ENCODE measurements at regions not wholly inside any gene's neighbourhood (a gene's known extent, or its start where the extent isn't known, plus 50 kb on each side); places are given as distances from the start of the nearest gene placed in this dataset.

GRCh38 chr12:125208942-125209341 lies 143.7 kb downstream of the AACS start:
- in situ Hi-C loops (cut with MboI; ENCODE audit: low pct_unique_long_range_greater_than_20kb, low sequenced_read_pairs, unreplicated experiment): no loop called here
- TF ChIP-seq CTCF (IDR thresholded peaks at IDR 0.05; ENCODE audit: extremely low read depth, insufficient read depth, missing control alignments): no peak
- no peak for DNase-seq (ENCODE audit: low spot score)

- in situ Hi-C loops (cut with MboI; ENCODE audit: low pct_unique_long_range_greater_than_20kb, low sequenced_read_pairs, unreplicated experiment): no loop called here
- DNase-seq (ENCODE audit: low spot score): no peak
- TF ChIP-seq CTCF (IDR thresholded peaks at IDR 0.05; ENCODE audit: extremely low read depth, insufficient read depth, missing control alignments): no peak
Observed at GRCh38 chr12:125210104-125210755, 145.0 kb downstream of the AACS start.

- in situ Hi-C loops (cut with MboI; ENCODE audit: low pct_unique_long_range_greater_than_20kb, low sequenced_read_pairs, unreplicated experiment): no loop called here
- no peak for TF ChIP-seq CTCF (IDR thresholded peaks at IDR 0.05; ENCODE audit: extremely low read depth, insufficient read depth, missing control alignments)
Observed at GRCh38 chr12:125211464-125211863, 146.2 kb downstream of the AACS start.

GRCh38 chr12:125214289-125214688 lies 149.1 kb downstream of the AACS start:
- no peak for TF ChIP-seq CTCF (IDR thresholded peaks at IDR 0.05; ENCODE audit: extremely low read depth, insufficient read depth, missing control alignments)
- in situ Hi-C loops (cut with MboI; ENCODE audit: low pct_unique_long_range_greater_than_20kb, low sequenced_read_pairs, unreplicated experiment): no loop called here
- no peak for DNase-seq (ENCODE audit: low spot score)

More at GRCh38 chr12:125211464-125211863, 146.2 kb downstream of the AACS start:
- DNase-seq (ENCODE audit: low spot score): no peak

- in situ Hi-C loops (cut with MboI; ENCODE audit: low pct_unique_long_range_greater_than_20kb, low sequenced_read_pairs, unreplicated experiment): no loop called here
Observed at GRCh38 chr12:125216756-125217155, 151.5 kb downstream of the AACS start.

GRCh38 chr12:125217308-125217707 lies 152.1 kb downstream of the AACS start:
- DNase-seq (ENCODE audit: low spot score): no peak
- in situ Hi-C loops (cut with MboI; ENCODE audit: low pct_unique_long_range_greater_than_20kb, low sequenced_read_pairs, unreplicated experiment): no loop called here
- no peak for TF ChIP-seq CTCF (IDR thresholded peaks at IDR 0.05; ENCODE audit: extremely low read depth, insufficient read depth, missing control alignments)

More at GRCh38 chr12:125216756-125217155, 151.5 kb downstream of the AACS start:
- no peak for DNase-seq (ENCODE audit: low spot score)
- TF ChIP-seq CTCF (IDR thresholded peaks at IDR 0.05; ENCODE audit: extremely low read depth, insufficient read depth, missing control alignments): no peak

Measured in GM13977 (cell line).